ENCODE measurements at regions not wholly inside any gene's neighbourhood (a gene's known extent, or its start where the extent isn't known, plus 50 kb on each side); places are given as distances from the start of the nearest gene placed in this dataset.

DNA sequence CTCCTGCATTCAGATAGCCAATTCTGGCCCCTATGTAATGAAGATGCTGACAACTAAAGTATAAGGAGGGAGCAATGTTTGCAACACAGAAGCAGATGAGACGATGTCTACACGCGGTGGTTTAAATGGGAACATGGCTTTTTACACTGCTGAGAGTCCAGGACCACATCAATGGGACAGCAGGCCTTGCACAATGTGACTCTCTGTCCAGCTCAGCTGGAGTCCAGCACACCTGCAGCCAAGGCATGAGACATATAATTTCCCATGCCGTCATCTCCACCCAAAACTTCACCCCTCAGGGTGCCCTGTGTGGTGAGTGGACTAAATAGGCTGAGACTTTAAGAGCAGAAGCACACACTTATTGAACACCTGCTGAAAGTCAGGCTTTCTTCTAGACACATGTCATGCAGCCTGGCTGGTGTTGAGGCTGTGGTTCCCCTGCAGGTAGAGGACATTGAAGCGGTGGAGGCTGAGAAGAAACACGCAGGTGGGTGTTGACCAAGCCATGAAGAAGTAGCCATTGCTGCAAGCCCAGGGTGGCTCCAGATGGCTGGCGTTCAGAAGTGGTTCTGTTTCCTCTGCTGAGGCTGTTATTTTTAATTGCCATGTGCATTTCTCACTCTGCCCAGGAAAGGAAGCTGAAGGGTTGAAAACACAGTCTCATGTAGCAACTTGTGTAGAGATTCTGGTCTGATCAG, 345.6 kb downstream of the MYCN start:
- no peak overlapping the region for H3K4me3 ChIP-seq
- H3K9me3 ChIP-seq: no peaks in the 10 kb centered on the region
- H3K36me3 ChIP-seq: no peaks in the 10 kb centered on the region
- intact Hi-C loops (cut with DNase I): no loop called here
- no peak for TF ChIP-seq POLR2AphosphoS5 (IDR thresholded peaks at IDR 0.05; ENCODE audit: insufficient read depth in 1 of 2, low read depth in 1 of 2)
- TF ChIP-seq POLR2A (IDR thresholded peaks at IDR 0.05): no peak
- no peak for TF ChIP-seq CTCF (IDR thresholded peaks at IDR 0.05)
- H3K4me1 ChIP-seq: no peaks in the 10 kb centered on the region
- H3K27ac ChIP-seq: no peak overlapping the region
- no peaks in the 10 kb centered on the region for H3K27me3 ChIP-seq
- no peak for DNase-seq (ENCODE audit: extremely low spot score in 2 of 2)

DNA sequence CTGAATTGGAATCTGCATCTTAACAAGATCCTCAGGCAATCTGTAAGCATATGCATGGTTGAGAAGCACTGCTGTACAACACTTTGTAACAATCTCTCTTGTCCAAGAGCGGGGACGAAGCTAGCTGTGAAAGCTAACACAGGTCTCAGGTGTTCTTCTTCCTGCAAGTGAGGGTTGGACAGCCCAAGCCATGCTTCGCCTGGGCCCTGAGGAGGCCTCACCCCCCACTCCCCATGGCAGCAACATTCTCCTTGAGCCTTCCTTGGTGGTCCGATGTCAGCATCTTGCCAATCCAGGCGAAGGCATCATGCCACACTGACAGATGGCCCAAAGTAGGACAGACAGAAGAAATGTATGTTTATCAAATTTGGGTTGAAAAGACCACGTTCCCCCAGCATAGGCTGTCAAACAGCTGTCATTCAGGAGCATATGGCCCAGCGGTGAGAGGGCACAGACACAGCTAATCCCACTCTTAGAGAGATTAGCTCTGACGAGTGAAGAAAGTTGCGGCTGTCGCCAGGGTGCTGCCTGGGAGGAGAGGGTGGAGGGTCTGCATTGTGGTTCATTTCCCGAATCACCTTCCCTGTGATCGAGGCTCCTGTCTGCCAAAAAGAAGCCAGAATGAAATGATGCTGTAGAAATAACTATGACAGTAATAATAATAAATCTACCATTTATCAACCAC, 344.7 kb downstream of the MYCN start:
- Histone ChIP-seq H3K36me3 (no peaks in the 10 kb centered on the region), H3K9me3 (no peaks in the 10 kb centered on the region), H3K27ac (no peak overlapping the region), H3K4me1 (no peaks in the 10 kb centered on the region), H3K27me3 (no peaks in the 10 kb centered on the region), H3K4me3 (no peak overlapping the region)
- DNase-seq (ENCODE audit: extremely low spot score in 2 of 2): no peak
- intact Hi-C loops (cut with DNase I): no loop called here
- TF ChIP-seq POLR2AphosphoS5 (IDR thresholded peaks at IDR 0.05; ENCODE audit: insufficient read depth in 1 of 2, low read depth in 1 of 2) (no peak), POLR2A (IDR thresholded peaks at IDR 0.05) (no peak), CTCF (IDR thresholded peaks at IDR 0.05) (no peak)

DNA sequence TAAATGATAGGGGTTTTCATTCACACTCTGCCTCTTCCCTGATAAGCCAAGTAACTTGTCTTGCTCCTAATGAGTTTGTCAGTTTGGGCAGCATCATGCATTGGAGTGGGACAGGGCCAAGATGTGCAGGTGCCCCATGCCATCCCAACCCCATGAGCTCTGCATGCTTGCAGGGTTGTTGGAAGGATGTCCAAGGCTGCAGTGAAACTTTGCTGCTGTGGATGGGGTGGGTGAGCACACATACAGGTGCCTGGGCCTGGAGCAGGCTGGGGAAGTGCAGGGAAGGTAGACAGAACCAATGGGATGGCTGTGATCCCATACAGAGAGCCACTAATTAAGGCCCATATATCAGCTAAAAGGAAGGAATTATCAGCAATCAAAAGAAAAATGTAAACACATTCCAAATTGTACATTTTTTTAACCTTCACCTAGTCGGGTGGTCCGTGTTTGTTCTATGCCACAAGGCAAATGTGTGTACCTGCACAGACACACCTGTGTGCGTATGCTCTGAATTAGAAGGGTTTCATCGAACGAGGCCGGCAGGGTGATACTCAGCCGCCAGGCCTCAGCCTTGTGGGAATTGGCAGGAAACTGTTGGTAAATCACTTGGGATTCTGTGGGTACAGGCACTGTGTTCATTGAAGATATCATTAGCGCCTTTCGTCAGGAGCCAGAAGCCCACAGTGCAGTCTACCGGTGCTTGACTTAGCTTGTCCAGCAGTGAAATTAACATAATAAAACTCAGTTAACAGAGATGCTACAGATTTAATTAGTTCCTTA, 342.9 kb downstream of the MYCN start:
- intact Hi-C loops (cut with DNase I): no loop called here
- DNase-seq (ENCODE audit: extremely low spot score in 2 of 2): no peak
- TF ChIP-seq POLR2AphosphoS5 (IDR thresholded peaks at IDR 0.05; ENCODE audit: insufficient read depth in 1 of 2, low read depth in 1 of 2): no peak
- no peak for TF ChIP-seq CTCF (IDR thresholded peaks at IDR 0.05)
- no peak for TF ChIP-seq POLR2A (IDR thresholded peaks at IDR 0.05)

GRCh38 chr2:16282511-16282910, 342.2 kb downstream of the MYCN start:
- intact Hi-C loops (cut with DNase I): no loop called here
- H3K9me3 ChIP-seq: no peaks in the 10 kb centered on the region
- H3K4me3 ChIP-seq: no peak overlapping the region
- TF ChIP-seq CTCF (IDR thresholded peaks at IDR 0.05) (no peak), POLR2A (IDR thresholded peaks at IDR 0.05) (no peak), POLR2AphosphoS5 (IDR thresholded peaks at IDR 0.05; ENCODE audit: insufficient read depth in 1 of 2, low read depth in 1 of 2) (no peak)
- no peaks in the 10 kb centered on the region for H3K36me3 ChIP-seq
- no peaks in the 10 kb centered on the region for H3K27me3 ChIP-seq
- no peaks in the 10 kb centered on the region for H3K4me1 ChIP-seq
- DNase-seq (ENCODE audit: extremely low spot score in 2 of 2): no peak
- H3K27ac ChIP-seq: no peak overlapping the region

More for the DNA sequence above, 342.9 kb downstream of the MYCN start:
- Histone ChIP-seq H3K9me3 (no peaks in the 10 kb centered on the region), H3K4me1 (no peaks in the 10 kb centered on the region), H3K27me3 (no peaks in the 10 kb centered on the region), H3K36me3 (no peaks in the 10 kb centered on the region), H3K4me3 (no peak overlapping the region), H3K27ac (no peak overlapping the region)
